DND-41 (cell line): ENCODE measurements at regions not wholly inside any gene's neighbourhood (a gene's known extent, or its start where the extent isn't known, plus 50 kb on each side); places are given as distances from the start of the nearest gene placed in this dataset.

ENCODE experiments used
- CTCF ChIP-seq: IDR thresholded peaks from 2 replicates; pipeline ENCODE4 v1.5.1; 2012; ENCODE audit warnings: borderline replicate concordance, low read length, moderate library complexity, mild to moderate bottlenecking; ENCODE audit not compliant: poor library complexity, severe bottlenecking; ENCODE audit errors: extremely low read depth
- EZH2 ChIP-seq: IDR thresholded peaks from 3 replicates; pipeline ENCODE4 v1.6.1; 2012; ENCODE audit warnings: borderline replicate concordance, low read depth, mild to moderate bottlenecking, moderate library complexity, low read length, inconsistent platforms; ENCODE audit not compliant: severe bottlenecking

GRCh38 chr10:30786906-30787305 lies 157.4 kb upstream of the LYZL2 start:
- TF ChIP-seq EZH2 (no peak), CTCF (no peak)
